NCI-H146 treated with DMSO at 0.1 percent for 48 hours (cell line): ENCODE measurements at regions not wholly inside any gene's neighbourhood (a gene's known extent, or its start where the extent isn't known, plus 50 kb on each side); places are given as distances from the start of the nearest gene placed in this dataset.
A peak's percentile ranks its signal among the peaks of the same experiment; 100 is the strongest.

Source experiments
- DNase-seq: peaks from one replicate; lab custom pipeline; 2025; ENCODE audit not compliant: unreplicated experiment; lab: John Stamatoyannopoulos, UW

DNA sequence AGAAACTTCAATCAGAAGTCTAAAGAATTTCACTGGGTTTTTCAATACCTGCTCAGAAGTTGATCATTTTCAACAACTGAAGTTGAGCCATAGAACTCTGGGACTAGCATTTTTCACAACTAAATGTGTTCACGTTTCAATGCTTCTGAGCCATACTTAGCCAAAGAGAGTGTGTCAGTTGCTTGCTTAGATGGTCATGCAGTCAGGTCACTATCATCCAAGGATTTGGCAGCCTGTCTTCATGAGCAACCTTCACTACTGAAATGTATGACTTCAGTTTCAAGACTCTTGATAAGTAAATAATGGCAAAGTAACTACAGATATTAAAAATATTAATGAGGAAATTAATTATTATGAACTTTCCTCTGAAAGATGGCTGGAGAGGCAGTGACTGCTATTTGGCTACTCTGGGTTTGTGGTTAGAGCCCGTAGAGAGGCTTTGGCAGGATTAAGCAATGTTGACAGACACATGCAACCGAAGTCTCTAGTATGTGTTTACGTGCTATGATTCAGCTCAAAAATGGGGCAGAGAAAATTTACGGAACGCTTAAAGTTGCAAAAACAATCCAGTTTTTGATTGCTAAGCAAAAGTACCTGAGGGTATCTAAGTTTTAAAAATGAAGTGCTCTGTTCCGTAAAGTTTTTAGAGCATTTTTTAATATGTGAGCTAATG lies 133.8 kb downstream of the GMNC start:
- no peak for DNase-seq

- DNase-seq: no peak
These were observed 140.2 kb downstream of the GMNC start for GRCh38 chr3:190722181-190722905.

DNA sequence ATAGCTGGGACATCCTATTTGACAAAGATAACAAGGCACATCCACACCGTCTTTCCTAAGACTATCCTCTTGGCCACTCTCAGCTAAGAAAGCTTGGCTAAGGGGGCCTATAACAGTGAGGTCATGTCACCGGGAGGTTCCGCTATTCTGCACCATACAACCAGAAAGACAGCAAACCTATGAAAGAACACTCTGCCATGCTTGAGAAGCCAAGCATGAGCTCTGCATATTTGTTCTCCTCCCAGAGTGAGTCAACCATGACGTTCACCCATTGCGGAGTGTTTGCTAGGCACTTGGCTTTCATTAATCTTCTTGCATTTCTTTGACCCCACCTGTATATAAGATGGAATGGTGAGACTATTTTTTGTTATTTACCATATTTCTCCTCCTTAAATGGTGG lies 141.2 kb downstream of the GMNC start:
- DNase-seq: peak; percentile 30

DNA sequence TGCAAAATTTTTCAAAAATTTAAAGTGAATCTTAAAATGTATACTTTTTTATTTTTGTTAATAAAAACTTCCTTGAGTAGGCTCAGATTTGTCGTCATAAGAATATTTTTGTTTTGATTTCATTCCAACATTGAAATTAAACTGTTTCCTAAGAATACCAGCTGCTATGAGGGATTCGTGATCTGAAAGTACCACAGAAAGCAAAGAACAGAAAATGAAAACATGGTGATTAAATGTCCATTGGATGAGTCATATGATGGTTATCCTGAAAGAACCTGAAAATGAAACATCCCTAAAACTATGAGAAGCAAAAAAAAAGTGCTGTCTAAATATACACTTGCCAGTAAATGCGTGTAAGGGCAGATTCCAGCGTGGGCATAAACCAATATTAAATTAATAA lies 143.8 kb downstream of the GMNC start:
- DNase-seq: no peak

DNA sequence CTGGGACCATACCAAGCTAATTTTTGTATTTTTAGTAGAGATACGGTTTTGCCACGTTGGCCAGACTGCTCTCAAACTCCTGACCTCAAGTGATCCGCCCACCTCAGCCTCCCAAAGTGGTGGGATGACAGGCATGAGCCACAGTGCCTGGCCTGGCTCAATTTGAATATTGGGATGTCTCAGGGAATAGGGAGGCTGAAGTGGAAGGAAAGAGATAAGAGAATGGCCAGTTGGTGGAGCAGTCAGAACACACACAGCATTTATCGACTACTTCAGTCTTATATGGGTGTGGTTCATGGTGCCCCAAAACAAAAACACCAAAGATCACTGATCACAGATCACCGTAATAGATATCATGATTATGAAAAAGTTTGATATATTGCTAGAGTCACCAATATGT lies 144.4 kb downstream of the GMNC start:
- DNase-seq: no peak

- no peak for DNase-seq
These were observed 145.5 kb downstream of the GMNC start for GRCh38 chr3:190716961-190717360.

GRCh38 chr3:190716211-190716610 lies 146.3 kb downstream of the GMNC start:
- no peak for DNase-seq

- no peak for DNase-seq
These were observed 151.8 kb downstream of the GMNC start for GRCh38 chr3:190710723-190711122.

- DNase-seq: no peak
These were observed 153.1 kb downstream of the GMNC start for GRCh38 chr3:190709351-190709773.
